GM12872 (cell line): ENCODE measurements at regions not wholly inside any gene's neighbourhood (a gene's known extent, or its start where the extent isn't known, plus 50 kb on each side); places are given as distances from the start of the nearest gene placed in this dataset.

ENCODE experiments used
- CTCF ChIP-seq: IDR thresholded peaks from 3 replicates; pipeline ENCODE4 v1.5.1; 2011; ENCODE audit warnings: low read depth, mild to moderate bottlenecking, low read length, moderate library complexity; ENCODE audit not compliant: insufficient read depth

DNA sequence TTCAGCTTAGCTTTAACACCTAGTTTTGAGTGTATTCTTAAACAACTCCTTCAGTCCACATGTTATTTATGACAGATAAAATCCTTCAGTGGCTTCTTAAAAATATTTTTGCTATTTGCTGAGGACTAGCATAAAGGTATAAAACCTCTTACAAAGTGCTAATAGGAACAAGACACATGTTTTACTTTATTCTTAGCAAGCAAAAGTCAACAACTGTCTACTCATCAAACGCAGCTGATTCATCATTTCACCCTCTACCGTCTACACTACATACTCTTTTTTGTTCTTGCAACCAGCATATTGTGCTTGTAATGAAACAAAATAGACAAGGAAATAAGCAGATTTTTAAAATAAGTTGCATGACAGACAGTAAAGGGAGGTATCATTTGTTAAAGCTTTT, 319.7 kb downstream of the SNX13 start:
- no peak for TF ChIP-seq CTCF

GRCh38 chr7:17622451-17622850, 317.8 kb downstream of the SNX13 start:
- no peak for TF ChIP-seq CTCF

DNA sequence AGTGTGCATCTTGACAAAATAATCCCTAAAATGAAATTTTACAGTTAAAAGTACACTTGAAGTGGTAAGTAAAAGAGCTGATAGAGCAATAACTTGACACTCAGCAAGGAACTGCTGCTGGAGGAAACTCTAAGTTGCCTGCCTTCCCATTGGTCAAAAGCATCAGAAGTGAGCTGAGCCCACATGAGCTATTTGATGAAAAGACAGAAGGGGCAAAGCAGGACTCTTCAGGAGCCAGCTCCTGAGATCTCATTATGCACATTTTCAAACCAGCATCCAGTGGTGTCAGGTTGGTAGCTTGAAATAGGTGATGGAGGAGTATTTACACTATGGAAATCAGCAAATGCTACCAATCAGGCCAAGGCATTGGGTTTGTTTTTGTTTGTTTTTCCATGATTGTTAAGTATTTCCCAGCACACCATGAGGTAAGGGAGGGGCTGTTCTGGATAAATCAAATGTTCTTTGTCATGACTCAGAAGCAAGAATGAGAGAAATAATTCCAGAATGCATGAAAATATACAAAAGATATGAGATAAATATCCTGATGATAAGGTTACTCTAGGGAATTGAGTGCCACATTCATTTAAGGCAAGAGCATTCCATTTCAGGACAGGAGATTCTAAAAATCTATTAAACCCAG, 316.6 kb downstream of the SNX13 start:
- no peak for TF ChIP-seq CTCF

DNA sequence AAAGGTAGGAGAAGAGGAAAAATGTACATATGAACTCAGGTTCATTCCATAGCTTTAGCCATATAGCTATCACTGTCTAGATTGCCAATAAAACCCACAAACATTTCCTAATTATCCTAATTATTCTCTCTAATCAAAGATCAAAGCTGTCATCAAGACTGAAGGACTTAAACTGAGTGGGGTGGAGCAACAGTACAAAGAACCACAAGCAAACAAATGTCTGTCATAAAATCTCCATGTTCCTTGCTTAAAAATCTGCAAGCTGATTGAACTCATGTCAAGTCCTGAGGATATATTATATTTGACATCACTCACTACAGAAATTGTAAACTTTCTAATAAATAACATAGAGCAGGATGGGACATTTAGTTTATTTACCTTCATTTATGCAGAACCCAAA, 315.9 kb downstream of the SNX13 start:
- TF ChIP-seq CTCF, result no peak

- no peak for TF ChIP-seq CTCF
Observed at GRCh38 chr7:17625043-17625442, 315.3 kb downstream of the SNX13 start.

DNA sequence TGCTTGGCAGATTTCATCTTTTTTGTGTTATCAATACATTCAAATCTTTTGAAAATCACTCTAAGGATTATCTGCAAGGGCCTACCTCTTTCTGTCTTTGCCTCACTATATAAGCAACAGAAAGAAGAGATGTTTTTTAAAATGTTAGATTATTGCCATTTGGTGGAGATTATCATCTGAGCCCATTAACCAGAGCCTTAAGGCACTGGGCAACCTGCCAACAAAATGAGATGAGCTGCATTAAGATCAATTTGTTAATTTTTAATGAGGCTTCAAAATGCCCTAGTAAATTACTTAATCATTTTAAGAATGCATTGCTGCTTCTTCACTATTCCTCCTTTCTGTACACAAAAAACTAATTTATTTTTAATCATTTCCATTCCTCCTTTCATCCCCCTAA, 314.1 kb downstream of the SNX13 start:
- no peak for TF ChIP-seq CTCF

DNA sequence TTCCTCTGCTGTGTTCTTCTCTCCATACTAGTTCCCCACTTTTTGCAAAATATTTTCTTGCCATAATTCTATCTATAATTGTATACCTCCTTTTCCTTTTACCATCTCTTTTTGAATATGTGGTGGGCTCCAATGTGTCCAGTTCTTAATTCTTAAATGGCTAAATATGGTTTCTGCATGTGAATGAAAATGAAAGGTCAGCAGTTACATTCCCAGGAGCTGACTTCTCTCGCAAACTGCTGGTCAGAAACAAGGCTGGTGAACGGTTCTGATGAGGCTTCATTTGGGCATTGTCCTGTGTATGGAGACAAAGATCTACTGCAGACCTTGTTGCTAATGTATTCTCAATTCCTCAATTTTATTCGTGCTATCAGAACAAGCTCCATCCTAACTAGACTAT, 309.2 kb downstream of the SNX13 start:
- no peak for TF ChIP-seq CTCF
